ENCODE measurements at regions not wholly inside any gene's neighbourhood (a gene's known extent, or its start where the extent isn't known, plus 50 kb on each side); places are given as distances from the start of the nearest gene placed in this dataset.

- TF ChIP-seq, protein P1, sequence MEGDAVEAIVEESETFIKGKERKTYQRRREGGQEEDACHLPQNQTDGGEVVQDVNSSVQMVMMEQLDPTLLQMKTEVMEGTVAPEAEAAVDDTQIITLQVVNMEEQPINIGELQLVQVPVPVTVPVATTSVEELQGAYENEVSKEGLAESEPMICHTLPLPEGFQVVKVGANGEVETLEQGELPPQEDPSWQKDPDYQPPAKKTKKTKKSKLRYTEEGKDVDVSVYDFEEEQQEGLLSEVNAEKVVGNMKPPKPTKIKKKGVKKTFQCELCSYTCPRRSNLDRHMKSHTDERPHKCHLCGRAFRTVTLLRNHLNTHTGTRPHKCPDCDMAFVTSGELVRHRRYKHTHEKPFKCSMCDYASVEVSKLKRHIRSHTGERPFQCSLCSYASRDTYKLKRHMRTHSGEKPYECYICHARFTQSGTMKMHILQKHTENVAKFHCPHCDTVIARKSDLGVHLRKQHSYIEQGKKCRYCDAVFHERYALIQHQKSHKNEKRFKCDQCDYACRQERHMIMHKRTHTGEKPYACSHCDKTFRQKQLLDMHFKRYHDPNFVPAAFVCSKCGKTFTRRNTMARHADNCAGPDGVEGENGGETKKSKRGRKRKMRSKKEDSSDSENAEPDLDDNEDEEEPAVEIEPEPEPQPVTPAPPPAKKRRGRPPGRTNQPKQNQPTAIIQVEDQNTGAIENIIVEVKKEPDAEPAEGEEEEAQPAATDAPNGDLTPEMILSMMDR (IDR thresholded peaks at IDR 0.05) = no peak
Observed at GRCh38 chr2:173681881-173682650, 283.1 kb downstream of the SP3 start.

- TF ChIP-seq, protein P1 (IDR thresholded peaks at IDR 0.05) = no peak
Observed at GRCh38 chr2:173684896-173685459, 280.2 kb downstream of the SP3 start.

GRCh38 chr2:173690349-173690748, 274.8 kb downstream of the SP3 start:
- TF ChIP-seq, protein P1 (IDR thresholded peaks at IDR 0.05) = no peak

DNA sequence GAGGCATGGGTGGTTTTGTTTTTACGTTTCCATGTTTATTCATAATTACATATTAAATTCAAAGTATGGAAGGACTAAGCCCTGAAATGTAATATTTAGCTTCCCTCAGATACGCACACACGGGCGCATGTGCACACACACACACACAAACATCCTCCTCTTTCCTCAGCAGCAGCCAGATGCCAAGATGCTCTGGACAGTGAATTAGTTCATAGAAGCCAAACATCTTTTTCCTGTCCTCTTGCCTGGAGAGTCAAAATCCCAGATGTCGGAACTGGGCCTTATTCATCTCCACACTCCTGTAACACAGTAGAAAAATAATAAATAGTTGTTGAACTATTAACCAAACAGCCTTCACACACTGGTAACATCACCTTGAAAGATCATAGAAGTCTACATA, 273.1 kb downstream of the SP3 start:
- TF ChIP-seq, protein P1 (IDR thresholded peaks at IDR 0.05) = no peak

DNA sequence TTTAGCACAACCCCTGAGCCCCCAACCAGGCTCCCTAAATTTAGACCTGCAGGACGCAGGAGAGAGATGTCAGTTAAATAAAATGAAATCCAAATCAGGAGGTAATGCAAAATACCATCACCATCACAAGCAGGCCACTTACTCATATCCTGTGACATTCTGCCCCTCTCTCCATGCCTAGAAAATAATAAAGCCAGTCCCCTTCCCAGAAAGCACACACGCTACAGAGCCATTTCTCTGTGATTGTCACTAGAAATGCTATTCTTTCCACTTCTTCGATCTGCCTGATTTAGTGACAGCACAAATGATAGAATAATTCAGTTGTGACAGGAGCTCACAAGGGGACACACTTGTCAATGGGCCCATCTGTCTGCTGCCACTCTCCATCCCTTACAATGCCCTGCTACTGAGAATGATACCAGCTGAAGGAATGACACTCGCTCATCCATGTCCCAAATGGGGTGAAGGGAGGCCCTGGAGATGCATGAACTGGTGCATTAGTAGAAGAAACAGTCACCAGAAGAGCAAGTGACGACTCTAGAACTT, 272.1 kb downstream of the SP3 start:
- TF ChIP-seq, protein P1 (IDR thresholded peaks at IDR 0.05) = no peak

- TF ChIP-seq, protein P1 (IDR thresholded peaks at IDR 0.05) = no peak
Observed at GRCh38 chr2:173696274-173696673, 268.9 kb downstream of the SP3 start.

DNA sequence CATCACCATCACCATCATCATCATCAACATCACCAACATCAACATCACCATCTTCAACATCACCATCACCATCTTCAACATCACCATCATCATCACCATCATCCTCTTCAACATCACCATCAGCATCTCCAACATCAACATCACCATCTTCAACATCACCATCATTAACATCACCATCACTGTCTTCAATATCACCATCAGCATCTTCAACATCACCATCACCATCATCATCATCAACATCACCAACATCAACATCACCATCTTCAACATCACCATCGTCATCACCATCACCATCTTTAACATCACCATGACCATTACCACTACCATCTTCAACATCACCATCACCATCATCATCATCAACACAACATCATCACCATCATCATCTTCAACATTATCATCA, 267.2 kb downstream of the SP3 start:
- TF ChIP-seq, protein P1 (IDR thresholded peaks at IDR 0.05) = no peak
